Activated naive CD8-positive, alpha-beta T cell (primary cell): ENCODE measurements at regions not wholly inside any gene's neighbourhood (a gene's known extent, or its start where the extent isn't known, plus 50 kb on each side); places are given as distances from the start of the nearest gene placed in this dataset.

Experiments used
- H3K27ac Mint-ChIP-seq: one replicate; pipeline ENCODE4 v1.8.0; 2021; ENCODE audit warnings: mixed read lengths
- H3K27me3 Mint-ChIP-seq: one replicate; pipeline ENCODE4 v1.8.0; 2021; ENCODE audit warnings: mixed read lengths
- H3K36me3 Mint-ChIP-seq: one replicate; pipeline ENCODE4 v1.8.0; 2021; ENCODE audit warnings: mixed read lengths
- H3K4me1 Mint-ChIP-seq: one replicate; pipeline ENCODE4 v1.8.0; 2021; ENCODE audit warnings: low read depth, mixed read lengths
- H3K4me3 Mint-ChIP-seq: one replicate; pipeline ENCODE4 v1.8.0; 2021; ENCODE audit warnings: mild to moderate bottlenecking, mixed read lengths
- H3K9me3 Mint-ChIP-seq: one replicate; pipeline ENCODE4 v1.8.0; 2021; ENCODE audit warnings: low read depth, mixed read lengths

- no peak overlapping the region for H3K27ac Mint-ChIP-seq
- H3K4me1 Mint-ChIP-seq: no peaks in the 10 kb centered on the region
- peaks cover 3% of the 10 kb centered on the region for H3K9me3 Mint-ChIP-seq
- H3K4me3 Mint-ChIP-seq: no peak overlapping the region
- H3K36me3 Mint-ChIP-seq: no peaks in the 10 kb centered on the region
- no peaks in the 10 kb centered on the region for H3K27me3 Mint-ChIP-seq
Observed at GRCh38 chr5:125558016-125558415, 811.6 kb upstream of the ZNF608 start.

- no peak overlapping the region for H3K27ac Mint-ChIP-seq
- H3K9me3 Mint-ChIP-seq: peaks cover 3% of the 10 kb centered on the region
- no peaks in the 10 kb centered on the region for H3K27me3 Mint-ChIP-seq
- no peaks in the 10 kb centered on the region for H3K36me3 Mint-ChIP-seq
- H3K4me1 Mint-ChIP-seq: no peaks in the 10 kb centered on the region
- H3K4me3 Mint-ChIP-seq: no peak overlapping the region
Observed at GRCh38 chr5:125558466-125558865, 812.0 kb upstream of the ZNF608 start.

GRCh38 chr5:125559296-125559695, 812.9 kb upstream of the ZNF608 start:
- Mint-ChIP-seq H3K4me1 (no peaks in the 10 kb centered on the region), H3K27me3 (no peaks in the 10 kb centered on the region), H3K4me3 (no peak overlapping the region), H3K36me3 (no peaks in the 10 kb centered on the region), H3K27ac (no peak overlapping the region), H3K9me3 (peaks cover 3% of the 10 kb centered on the region)

GRCh38 chr5:125560476-125561225, 814.2 kb upstream of the ZNF608 start:
- no peaks in the 10 kb centered on the region for H3K4me1 Mint-ChIP-seq
- H3K27me3 Mint-ChIP-seq: no peaks in the 10 kb centered on the region

GRCh38 chr5:125564317-125564975, 818.0 kb upstream of the ZNF608 start:
- no peak overlapping the region for H3K27ac Mint-ChIP-seq
- H3K36me3 Mint-ChIP-seq: no peaks in the 10 kb centered on the region
- no peaks in the 10 kb centered on the region for H3K4me1 Mint-ChIP-seq
- no peaks in the 10 kb centered on the region for H3K27me3 Mint-ChIP-seq
- peaks cover 5% of the 10 kb centered on the region for H3K9me3 Mint-ChIP-seq
- no peak overlapping the region for H3K4me3 Mint-ChIP-seq

More at GRCh38 chr5:125560476-125561225, 814.2 kb upstream of the ZNF608 start:
- H3K27ac Mint-ChIP-seq: no peak overlapping the region
- H3K36me3 Mint-ChIP-seq: no peaks in the 10 kb centered on the region
- H3K4me3 Mint-ChIP-seq: no peak overlapping the region
- peaks cover 3% of the 10 kb centered on the region for H3K9me3 Mint-ChIP-seq

GRCh38 chr5:125574491-125575044, 828.1 kb upstream of the ZNF608 start:
- no peak overlapping the region for H3K4me3 Mint-ChIP-seq
- H3K9me3 Mint-ChIP-seq: peaks cover 9% of the 10 kb centered on the region
- H3K27me3 Mint-ChIP-seq: no peaks in the 10 kb centered on the region
- H3K4me1 Mint-ChIP-seq: no peaks in the 10 kb centered on the region
- H3K36me3 Mint-ChIP-seq: no peaks in the 10 kb centered on the region
- no peak overlapping the region for H3K27ac Mint-ChIP-seq

- Mint-ChIP-seq H3K27me3 (no peaks in the 10 kb centered on the region), H3K36me3 (no peaks in the 10 kb centered on the region), H3K27ac (no peak overlapping the region), H3K4me1 (no peaks in the 10 kb centered on the region), H3K9me3 (peaks cover 9% of the 10 kb centered on the region), H3K4me3 (no peak overlapping the region)
Observed at GRCh38 chr5:125575171-125575890, 828.9 kb upstream of the ZNF608 start.

GRCh38 chr5:125575891-125576505, 829.6 kb upstream of the ZNF608 start:
- Mint-ChIP-seq H3K9me3 (peaks cover 9% of the 10 kb centered on the region), H3K36me3 (no peaks in the 10 kb centered on the region)

GRCh38 chr5:125576822-125577221, 830.4 kb upstream of the ZNF608 start:
- peaks cover 13% of the 10 kb centered on the region for H3K9me3 Mint-ChIP-seq

More at GRCh38 chr5:125575891-125576505, 829.6 kb upstream of the ZNF608 start:
- no peaks in the 10 kb centered on the region for H3K4me1 Mint-ChIP-seq
- H3K4me3 Mint-ChIP-seq: no peak overlapping the region
- no peak overlapping the region for H3K27ac Mint-ChIP-seq
- no peaks in the 10 kb centered on the region for H3K27me3 Mint-ChIP-seq

GRCh38 chr5:125578551-125578950, 832.1 kb upstream of the ZNF608 start:
- Mint-ChIP-seq H3K4me3 (no peak overlapping the region), H3K36me3 (no peaks in the 10 kb centered on the region), H3K9me3 (peaks cover 7% of the 10 kb centered on the region), H3K27me3 (no peaks in the 10 kb centered on the region), H3K27ac (no peak overlapping the region), H3K4me1 (no peaks in the 10 kb centered on the region)

More at GRCh38 chr5:125576822-125577221, 830.4 kb upstream of the ZNF608 start:
- H3K4me3 Mint-ChIP-seq: no peak overlapping the region
- H3K4me1 Mint-ChIP-seq: no peaks in the 10 kb centered on the region
- H3K27me3 Mint-ChIP-seq: no peaks in the 10 kb centered on the region
- no peaks in the 10 kb centered on the region for H3K36me3 Mint-ChIP-seq
- H3K27ac Mint-ChIP-seq: no peak overlapping the region

GRCh38 chr5:125579182-125579581, 832.7 kb upstream of the ZNF608 start:
- Mint-ChIP-seq H3K27ac (no peak overlapping the region), H3K4me1 (no peaks in the 10 kb centered on the region), H3K9me3 (peaks cover 4% of the 10 kb centered on the region), H3K4me3 (no peak overlapping the region), H3K36me3 (no peaks in the 10 kb centered on the region), H3K27me3 (no peaks in the 10 kb centered on the region)

GRCh38 chr5:125581311-125581710, 834.9 kb upstream of the ZNF608 start:
- no peaks in the 10 kb centered on the region for H3K36me3 Mint-ChIP-seq
- no peak overlapping the region for H3K27ac Mint-ChIP-seq
- H3K27me3 Mint-ChIP-seq: no peaks in the 10 kb centered on the region
- H3K4me1 Mint-ChIP-seq: no peaks in the 10 kb centered on the region
- peaks cover 4% of the 10 kb centered on the region for H3K9me3 Mint-ChIP-seq
- no peak overlapping the region for H3K4me3 Mint-ChIP-seq

GRCh38 chr5:125582352-125582751, 835.9 kb upstream of the ZNF608 start:
- Mint-ChIP-seq H3K4me3 (no peak overlapping the region), H3K36me3 (no peaks in the 10 kb centered on the region), H3K27me3 (no peaks in the 10 kb centered on the region), H3K27ac (no peak overlapping the region), H3K4me1 (no peaks in the 10 kb centered on the region), H3K9me3 (peaks cover 4% of the 10 kb centered on the region)

- Mint-ChIP-seq H3K27me3 (no peaks in the 10 kb centered on the region), H3K4me3 (no peak overlapping the region), H3K9me3 (peaks cover 7% of the 10 kb centered on the region), H3K27ac (no peak overlapping the region), H3K36me3 (no peaks in the 10 kb centered on the region), H3K4me1 (no peaks in the 10 kb centered on the region)
Observed at GRCh38 chr5:125583321-125584139, 837.1 kb upstream of the ZNF608 start.
